ENCODE measurements at regions not wholly inside any gene's neighbourhood (a gene's known extent, or its start where the extent isn't known, plus 50 kb on each side); places are given as distances from the start of the nearest gene placed in this dataset.
A peak's percentile ranks its signal among the peaks of the same experiment; 100 is the strongest.
"Not testable (repeated sequence)": the region's sequence is repeated elsewhere in the genome, so short reads cannot be mapped to it uniquely, and the experiment has no call there.

DNA sequence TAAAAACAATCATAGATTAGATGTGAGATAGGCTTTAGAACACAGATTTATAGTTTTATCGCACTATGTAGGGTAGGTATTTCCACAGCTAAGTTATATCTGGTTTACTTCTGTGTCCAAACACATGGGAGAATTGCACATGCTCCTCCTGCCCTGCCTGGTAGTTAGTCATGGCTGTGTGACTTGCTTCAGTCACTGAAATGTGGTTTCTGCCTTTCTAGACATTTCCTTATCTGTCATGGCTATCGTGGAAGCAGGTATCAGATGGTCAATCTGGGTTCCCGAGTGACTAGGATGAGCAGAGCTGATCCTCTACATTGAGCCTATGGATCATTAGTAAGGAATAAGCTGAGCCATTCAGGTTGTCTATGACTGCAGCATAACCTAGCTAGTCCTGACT, 117.8 kb upstream of the GMDS start:
- DNase-seq, result no peak

DNA sequence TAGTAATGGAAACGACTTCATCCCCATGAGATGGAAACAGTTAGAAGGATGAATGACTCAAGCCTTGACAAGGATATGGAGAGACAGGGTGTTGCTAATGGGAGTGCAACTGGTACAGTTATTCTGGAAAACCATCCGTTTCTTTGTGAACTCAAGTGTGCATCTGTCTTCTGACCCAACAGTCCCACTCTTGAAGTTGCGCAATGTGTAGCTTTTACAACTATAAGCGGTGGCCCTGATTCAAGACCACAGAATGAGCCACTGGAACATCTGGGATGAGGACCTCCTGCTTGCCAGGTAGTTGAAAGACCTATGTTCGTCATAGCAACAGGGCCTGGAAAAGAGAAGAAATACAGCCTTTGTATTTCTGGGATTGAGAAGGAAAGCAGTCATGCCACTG, 115.8 kb upstream of the GMDS start:
- DNase-seq, result no peak

DNA sequence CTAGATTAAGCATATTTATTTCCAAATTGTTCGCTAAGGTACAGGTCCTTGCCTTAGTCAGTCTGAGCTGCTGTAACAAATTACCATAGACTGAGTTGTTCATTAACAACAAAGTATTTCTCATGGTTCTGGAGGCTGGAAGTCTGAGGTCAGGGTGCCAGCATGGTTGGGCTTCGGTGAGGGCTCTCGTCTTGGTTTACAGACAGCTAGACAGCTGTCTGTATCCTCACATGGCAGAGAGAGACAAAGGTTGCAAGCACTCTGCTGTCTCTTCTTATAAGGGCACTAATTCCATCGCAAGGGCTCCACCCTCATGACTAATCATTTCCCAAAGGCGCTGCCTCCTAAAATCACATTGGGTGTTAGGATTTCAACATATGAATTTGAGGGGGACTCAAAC, 115.3 kb upstream of the GMDS start:
- DNase-seq, result no peak

DNA sequence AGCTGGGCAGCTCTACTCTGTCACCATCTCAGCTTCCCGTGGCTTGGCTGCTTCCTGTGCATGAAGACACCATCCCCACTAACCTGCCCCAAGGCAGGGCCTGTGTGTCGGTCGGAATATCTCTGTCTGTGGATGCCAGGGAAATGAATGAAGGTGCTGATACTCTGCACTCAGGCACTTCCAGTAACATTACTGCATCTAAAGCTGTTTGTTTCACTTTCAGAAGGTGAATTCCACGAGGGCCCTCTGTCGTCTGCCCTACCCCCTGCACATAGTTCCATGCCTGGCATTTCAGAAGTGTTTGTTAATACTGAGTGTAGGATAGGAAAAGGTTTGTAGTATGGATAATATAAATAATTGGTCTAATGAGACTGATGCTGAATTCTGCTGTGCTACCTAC, 114.7 kb upstream of the GMDS start:
- no peak for DNase-seq

DNA sequence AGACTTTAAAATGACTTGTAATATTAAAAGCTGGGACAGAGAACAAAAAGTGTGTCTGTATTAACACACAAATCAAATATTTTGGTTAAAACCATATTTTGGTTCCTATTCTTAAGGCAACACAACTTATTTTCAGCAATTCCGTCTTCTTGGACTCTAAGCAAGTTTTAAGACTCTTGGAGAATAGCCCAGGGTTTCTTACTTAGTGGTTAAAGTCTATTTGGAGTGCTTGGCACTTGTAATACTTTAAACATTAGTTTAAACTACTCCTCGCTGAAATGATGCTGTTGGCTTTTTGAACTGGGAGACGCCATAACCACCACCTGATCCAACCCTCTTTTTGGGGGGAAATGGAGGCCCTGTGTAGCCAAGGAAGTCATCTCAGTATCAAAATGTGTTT, 109.7 kb upstream of the GMDS start:
- no peak for DNase-seq

DNA sequence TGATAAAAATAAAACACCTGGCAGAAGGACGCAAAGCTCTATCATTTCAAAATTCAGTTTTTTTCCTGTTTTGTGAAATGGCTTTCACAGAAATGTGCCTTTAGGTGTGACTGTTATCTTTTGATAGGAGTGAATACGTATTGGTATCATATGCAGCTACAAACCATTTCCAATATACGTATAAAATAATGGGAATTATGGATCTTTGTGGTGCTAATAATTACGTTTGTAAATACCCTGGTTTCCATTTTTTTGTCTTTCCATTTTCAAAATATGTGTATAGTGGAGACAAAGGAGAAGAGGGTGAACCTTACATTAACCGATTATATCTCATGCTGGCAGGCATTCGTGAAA, 108.7 kb upstream of the GMDS start:
- no peak for DNase-seq

DNA sequence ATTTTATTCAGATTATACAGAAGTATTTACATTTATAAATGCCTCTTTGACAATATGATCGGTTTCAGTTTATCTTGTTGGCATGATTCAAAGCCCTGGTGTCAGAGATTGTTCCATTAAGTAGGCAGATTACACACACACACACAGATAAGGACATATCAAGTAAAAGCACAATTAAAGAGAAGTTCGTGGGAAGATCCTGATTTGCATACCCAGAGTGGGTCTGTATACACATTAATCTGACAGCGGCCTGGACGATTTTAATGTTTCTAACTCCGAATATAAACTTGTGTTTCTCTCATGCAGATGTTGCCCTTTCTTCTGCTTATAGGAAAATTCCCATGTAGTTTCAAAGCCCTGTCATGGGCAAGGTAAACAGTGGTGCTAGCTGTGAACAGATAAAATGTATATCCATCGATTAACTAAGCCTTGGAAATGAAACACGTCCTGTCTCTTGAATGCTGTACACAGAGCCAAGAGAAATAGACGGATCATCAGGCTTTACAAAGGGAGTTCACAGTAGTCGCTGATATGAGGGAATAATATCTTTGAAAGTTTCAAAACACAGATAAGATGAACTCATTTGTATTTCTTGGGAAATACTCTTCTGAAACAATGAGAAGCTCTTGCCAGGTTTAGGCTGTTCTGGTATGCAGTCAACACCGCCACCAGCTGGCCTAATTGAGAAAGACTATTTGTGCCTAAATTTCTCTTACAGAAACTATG, 108.2 kb upstream of the GMDS start:
- DNase-seq, result peak; percentile 65 to 82

DNA sequence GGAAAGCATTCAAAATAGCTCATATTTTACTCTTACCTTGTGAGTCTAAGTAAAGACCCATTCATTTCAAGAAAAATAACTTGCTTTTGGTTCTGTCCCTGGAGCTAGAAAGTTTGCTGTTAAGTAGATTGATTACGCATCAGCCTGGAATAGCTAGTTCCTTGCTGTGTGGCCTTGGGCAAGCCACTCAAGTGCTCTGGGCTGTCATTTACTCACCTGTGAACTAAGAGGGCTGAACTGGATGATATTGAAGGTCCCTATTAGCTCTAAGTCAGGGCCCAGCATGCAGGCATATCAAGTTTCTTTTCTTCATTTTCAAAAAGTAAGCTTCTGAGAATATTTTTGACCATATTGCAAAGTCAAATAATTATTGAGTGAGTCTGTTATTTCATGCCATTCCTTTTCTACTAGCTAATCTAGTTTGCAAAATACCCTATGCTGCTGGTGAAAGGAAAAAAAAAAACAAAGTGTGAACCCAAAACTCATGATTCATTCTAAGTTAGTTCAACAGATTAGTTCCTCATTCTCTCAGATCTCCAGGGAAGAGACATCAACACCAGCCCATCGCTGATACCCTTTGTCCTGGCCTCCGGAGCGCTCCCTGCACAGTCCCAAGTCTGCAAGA, 106.5 kb upstream of the GMDS start:
- no peak for DNase-seq

DNA sequence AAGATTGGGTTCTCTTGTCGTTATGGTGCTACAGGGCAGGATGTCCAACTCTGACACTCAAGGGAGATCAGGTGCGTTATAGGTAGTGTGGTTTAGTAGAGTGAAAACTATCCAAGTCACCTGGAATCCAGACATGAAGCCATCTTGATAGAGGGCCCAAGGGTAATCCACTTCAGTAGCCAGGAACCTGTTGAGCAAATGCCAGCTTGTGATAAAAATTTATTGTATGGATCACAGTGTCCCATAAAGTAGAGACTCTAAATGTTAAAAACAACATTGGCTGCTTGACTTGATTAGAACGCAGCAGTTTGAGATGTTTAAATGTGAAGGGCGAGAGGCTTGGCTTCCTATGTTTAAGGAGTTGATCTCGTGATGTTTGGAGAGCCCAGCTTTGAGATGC, 105.7 kb upstream of the GMDS start:
- no peak for DNase-seq

DNA sequence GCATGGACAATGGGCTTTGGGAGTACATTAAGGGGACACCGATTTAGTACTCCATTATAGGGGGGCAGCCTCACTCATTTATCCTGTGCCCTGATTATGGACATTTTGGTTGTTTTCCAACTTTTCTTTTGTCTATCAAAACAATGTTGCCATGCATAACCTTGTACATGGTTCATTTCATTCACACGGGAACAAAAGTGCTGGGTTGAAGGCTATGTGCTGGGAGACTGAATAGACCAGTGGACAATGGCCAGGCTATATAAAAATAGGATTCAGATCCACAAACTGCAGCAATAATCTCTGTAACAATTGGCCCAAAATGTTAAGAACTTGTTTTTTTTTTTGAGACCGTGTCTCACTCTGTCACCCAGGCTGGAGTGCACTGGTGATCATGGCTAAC, 100.7 kb upstream of the GMDS start:
- DNase-seq, result no peak

DNA sequence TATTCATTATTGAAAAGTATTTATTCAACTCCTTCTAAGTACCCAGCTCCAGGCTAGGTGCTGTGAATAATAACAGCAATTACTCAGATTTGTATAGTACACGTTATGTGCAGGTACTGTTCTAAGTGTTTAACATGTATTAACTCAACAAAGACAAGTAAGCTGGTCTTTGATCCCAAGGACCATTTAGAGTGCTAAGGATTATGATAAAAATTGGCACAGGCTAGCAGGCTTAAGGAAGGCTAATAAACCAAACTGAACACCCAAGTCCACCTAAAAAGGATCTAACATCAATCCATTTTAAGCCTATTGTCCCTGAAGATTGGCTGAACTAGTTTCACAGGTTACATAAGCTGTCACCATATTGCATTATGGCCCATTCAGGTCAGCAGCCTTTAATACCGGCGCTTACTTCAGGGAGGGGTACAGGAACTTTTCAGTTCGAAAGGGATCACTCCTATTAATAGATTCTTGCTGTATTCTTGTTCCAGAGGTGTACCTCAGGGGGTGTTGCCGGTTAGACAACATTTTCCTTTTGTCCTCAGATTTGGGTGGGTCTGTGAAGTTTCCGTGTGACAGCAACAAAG, 99.0 kb upstream of the GMDS start:
- no peak for DNase-seq

DNA sequence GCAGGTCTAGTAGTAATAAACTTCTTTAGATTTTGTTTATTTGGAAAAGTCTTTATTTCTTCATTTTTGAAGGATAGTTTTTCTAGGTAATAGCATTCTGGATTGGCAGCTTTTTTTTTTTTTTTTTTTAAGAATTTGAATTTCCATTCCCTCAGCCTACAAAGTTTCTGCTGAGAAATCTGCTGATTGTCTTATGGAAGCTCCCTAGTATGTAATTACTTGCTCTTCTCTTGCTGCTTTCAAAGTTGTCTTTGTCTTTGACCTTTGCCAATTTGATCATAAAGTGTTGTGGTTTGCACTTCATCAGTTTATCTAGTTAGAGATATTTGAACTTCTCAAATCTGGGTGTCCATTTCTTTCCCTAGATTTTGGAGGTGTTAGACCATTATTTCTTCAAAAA, 82.2 kb upstream of the GMDS start:
- DNase-seq, result no peak

DNA sequence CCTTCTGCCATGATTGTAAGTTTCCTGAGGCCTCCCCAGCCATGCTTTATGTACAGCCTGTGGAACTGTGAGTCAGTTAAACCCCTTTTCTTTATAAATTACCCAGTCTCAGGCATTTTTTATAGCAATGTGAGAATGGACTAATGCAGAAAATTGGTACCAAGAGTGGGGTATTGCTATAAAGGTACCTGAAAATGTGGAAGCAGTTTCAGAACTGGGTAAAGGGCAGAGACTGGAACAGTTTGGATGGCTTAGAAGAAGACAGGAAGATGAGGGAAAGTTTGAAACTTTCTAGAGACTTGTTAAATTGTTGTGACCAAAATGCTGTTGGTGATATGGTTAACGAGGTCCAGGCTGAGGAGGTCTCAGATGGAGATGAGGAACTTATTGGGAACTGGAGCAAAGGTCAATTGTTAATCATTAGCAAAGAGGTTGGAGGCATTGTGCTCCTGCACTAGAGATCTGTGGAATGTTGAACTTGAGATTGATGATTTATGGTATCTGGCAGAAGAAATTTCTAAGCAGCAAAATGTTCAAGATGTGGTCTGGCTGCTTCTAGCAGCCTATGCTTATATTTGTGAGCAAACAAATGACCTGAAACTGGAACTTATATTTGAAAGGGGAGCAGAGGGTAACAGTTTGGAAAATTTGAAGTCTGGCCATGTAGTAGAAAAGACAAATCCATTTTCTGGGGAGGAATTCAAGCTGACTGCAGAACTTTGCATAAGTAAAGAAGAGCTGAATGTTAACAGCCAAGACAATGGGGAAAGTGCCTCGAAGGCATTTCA, 79.0 kb upstream of the GMDS start:
- no peak for DNase-seq

DNA sequence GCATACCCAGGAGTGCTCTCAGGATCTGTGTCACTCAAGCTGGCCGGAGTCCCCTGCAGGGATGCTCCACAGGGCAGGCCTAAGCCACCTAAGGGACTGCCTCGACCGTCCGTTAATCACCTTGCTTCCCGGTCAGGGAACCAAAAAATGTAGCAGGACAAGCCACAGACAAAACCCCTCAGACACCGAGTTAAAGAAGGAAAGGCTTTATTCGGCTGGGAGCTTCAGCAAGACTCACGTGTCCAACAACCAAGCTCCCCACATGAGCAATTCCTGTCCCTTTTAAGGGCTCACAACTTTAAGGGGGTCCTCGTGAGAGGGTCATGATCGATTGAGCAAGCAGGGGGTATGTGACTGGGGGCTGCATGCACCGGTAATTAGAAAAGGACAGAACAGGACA, 72.1 kb upstream of the GMDS start:
- not testable (repeated sequence) for DNase-seq

DNA sequence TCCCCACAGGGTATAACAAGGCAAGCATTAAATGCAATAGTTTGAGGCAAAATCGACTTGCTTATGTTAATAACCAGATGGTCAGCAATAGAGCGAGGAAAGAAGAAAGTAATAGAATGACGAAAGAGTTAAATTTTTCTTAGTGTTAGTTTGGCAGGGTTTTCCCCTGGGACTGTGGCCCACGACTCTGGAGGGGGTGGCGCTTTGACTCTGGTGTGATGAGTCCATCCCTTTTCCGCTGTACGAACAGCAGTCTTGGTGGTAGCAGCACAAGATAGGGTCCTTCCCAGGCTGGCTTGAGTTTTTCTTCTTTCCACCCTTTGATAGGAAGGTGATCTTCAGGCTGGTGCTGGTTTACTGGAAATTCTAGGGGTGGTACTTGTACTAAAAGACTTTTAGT, 69.2 kb upstream of the GMDS start:
- no peak for DNase-seq

DNA sequence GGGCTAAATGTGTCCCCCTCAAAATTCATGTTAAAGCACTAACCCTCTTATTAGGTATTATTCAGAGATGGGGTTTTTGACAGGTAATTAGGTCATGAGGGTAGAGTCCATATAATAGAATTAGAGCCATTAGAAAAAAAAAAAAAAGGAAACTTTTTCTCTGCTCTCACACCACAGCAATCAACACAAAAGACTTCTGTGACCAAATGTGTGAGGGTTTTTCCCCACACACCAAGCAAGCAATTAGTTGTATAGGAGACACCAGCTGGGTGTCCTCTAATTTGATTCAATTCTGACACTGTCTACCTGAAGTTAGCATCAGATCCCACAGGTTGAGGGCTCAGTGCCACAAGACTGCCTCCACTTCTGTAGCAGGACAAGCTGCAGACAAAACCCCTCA, 64.6 kb upstream of the GMDS start:
- DNase-seq, result no peak

DNA sequence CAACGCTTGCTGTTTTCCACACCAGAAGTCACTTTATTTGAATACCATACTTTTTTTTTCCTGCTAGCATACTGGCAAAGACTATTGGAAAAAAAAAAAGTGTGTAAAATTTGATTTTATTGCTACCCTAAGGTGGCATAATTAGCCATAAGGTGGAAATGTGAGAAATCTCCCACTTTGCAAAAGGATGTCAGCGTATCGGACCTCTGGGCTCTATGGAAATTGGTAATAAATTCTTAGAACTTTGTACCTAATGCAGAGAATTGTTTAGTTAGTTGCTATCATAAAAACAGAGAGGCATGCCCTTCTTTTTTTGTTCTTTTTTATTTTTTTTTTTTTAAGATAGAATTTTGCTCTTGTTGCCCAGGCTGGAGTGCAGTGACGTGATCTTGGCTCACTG, 63.7 kb upstream of the GMDS start:
- DNase-seq, result no peak

DNA sequence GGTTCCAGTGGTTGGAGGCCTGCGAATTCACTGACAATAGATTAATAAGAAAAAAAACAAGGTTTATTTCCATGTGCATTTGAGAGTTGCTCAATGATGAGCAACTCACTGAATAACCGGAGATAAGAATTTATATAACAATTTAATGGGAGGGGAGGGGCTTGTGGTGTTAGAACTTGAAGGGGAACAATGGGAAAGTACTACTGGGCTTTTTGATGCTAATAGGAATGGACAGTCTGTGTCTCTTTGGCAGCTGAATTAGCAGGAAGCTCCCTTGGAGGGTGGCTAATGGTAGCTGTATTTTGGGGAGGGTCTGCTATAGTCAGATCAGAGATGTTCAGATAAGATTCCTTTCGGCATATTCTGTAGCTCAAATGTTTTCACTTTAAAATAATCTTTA, 62.4 kb upstream of the GMDS start:
- no peak for DNase-seq

DNA sequence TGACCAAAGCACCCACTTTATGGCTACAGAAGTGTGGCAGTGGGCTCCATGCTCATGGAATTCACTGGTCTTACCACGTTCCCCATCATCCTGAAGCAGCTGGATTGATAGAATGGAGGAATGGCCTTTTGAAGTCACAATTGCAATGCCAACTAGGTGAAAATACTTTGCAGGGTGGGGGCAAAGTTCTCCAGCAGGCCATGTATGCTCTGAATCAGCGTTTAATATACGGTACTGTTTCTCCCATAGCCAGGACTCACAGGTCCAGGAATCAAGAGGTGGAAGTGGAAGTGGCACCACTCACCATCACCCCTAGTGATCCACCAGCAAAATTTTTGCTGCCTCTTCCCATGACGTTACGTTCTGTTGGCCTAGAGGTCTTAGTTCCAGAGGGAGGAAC, 60.5 kb upstream of the GMDS start:
- no peak for DNase-seq

DNA sequence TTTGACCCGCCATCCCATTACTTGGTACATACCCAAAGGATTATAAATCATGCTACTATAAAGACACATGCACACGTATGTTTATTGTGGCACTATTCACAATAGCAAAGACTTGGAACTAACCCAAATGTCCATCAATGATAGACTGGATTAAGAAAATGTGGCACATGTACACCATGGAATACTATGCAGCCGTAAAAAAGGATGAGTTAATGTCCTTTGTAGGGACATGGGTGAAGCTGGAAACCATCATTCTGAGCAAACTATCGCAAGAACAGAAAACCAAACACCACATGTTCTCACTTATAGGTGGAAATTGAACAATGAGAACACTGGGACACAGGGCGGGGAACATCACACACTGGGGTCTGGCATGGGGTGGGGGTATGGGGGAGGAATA, 57.1 kb upstream of the GMDS start:
- not testable (repeated sequence) for DNase-seq

DNA sequence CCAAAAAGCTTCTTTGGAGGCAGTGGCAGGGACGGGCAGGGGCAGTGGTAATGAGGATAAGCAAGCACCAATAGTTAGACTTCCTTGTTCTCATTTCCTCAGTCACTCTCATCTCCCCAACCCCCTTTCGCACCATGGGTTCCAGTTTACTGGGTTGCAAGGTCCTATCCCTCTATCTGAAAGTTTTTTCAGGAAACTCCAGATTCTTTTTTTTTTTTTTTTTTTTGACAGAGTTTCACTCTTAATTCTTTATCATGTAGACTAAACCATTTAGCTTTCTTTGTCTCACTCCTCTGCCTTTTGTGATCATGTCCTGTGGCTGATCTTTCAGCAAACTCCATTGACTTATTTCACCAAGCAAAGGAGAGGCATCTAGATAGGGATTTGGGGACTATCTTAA, 51.4 kb upstream of the GMDS start:
- no peak for DNase-seq
